ENCODE measurements at regions not wholly inside any gene's neighbourhood (a gene's known extent, or its start where the extent isn't known, plus 50 kb on each side); places are given as distances from the start of the nearest gene placed in this dataset.

- Histone ChIP-seq H3K27me3 (replicated peaks in 1 of 2; ENCODE audit: control insufficient read depth in 2 of 2, insufficient read depth in 2 of 2, low read length in 1 of 2) (no peaks in the 10 kb centered on the region), H3K36me3 (ENCODE audit: control insufficient read depth in 2 of 2, insufficient read depth in 2 of 2, low read length in 1 of 2) (peaks cover 2 to 6% of the 10 kb centered on the region in 2 experiments; a peak in 3 of 4 replicates), H3K4me1 (ENCODE audit: control insufficient read depth, insufficient read depth, low read length) (peaks cover 4% of the 10 kb centered on the region), H3K9me3 (replicated peaks; ENCODE audit: control insufficient read depth, insufficient read depth, low read length) (no peaks in the 10 kb centered on the region), H3K9ac (ENCODE audit: control insufficient read depth, insufficient read depth, low read length) (no peak overlapping the region), H4K20me1 (ENCODE audit: control insufficient read depth, insufficient read depth) (peaks cover 8% of the 10 kb centered on the region), H3K4me2 (ENCODE audit: control insufficient read depth, insufficient read depth) (no peak overlapping the region), H3K4me3 (no peak overlapping the region), H3K27ac (ENCODE audit: control insufficient read depth, insufficient read depth) (no peak overlapping the region), H3K79me2 (ENCODE audit: control insufficient read depth, insufficient read depth, low read length) (peaks cover 31% of the 10 kb centered on the region), H2AFZ (ENCODE audit: control insufficient read depth, low read depth, low read length) (no peak overlapping the region)
- RAD21 ChIA-PET (ENCODE audit: unreplicated experiment): no interaction called here
- FAIRE-seq: no peak
- TF ChIP-seq TAF1 (IDR thresholded peaks at IDR 0.05; ENCODE audit: borderline replicate concordance, low read depth, low read length) (no peak), NFYA (IDR thresholded peaks at IDR 0.05; ENCODE audit: borderline replicate concordance, low read depth, low read length) (no peak), CEBPZ (IDR thresholded peaks at IDR 0.05; ENCODE audit: low read depth, low read length) (no peak)
- TF ChIP-seq, protein P1, sequence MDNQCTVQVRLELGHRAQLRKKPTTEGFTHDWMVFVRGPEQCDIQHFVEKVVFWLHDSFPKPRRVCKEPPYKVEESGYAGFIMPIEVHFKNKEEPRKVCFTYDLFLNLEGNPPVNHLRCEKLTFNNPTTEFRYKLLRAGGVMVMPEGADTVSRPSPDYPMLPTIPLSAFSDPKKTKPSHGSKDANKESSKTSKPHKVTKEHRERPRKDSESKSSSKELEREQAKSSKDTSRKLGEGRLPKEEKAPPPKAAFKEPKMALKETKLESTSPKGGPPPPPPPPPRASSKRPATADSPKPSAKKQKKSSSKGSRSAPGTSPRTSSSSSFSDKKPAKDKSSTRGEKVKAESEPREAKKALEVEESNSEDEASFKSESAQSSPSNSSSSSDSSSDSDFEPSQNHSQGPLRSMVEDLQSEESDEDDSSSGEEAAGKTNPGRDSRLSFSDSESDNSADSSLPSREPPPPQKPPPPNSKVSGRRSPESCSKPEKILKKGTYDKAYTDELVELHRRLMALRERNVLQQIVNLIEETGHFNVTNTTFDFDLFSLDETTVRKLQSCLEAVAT (IDR thresholded peaks at IDR 0.05): no peak
- in situ Hi-C loops (cut with MboI) (no loop called here), intact Hi-C loops (cut with micrococcal nuclease; ENCODE audit: unreplicated experiment) (no loop called here)
- SMC1A ChIA-PET (ENCODE audit: uncharacterized antibody, unreplicated experiment): interaction anchor here (0.9 kb wide), 1 partner anchor 59 kb away, joined by 3 read pairs; no protein-coding TSS in a partner anchor
- WGBS (ENCODE audit: insufficient coverage, insufficient replicate concordance, low lambda C conversion rate, missing lambda C conversion rate): 86% methylated on average over 13 of the region's 14 CpGs
- POLR2A ChIA-PET: interaction anchor here (1.3 kb wide), 1 partner anchor 18 kb away, joined by 3 read pairs; no protein-coding TSS in a partner anchor
- ATAC-seq: no peak
- CTCF ChIA-PET: interaction anchor here (1.0 kb wide), 1 partner anchor 10 kb away, joined by 3 read pairs; no protein-coding TSS in a partner anchor
- TSS peak; percentile 27 for BruUV-seq (replicated peaks)
- DNase-seq (ENCODE audit: low read depth, low spot score): no peak
These were observed 63.0 kb downstream of the NCOR2 start for GRCh38 chr12:124504273-124505000.

Measured in GM12878 (cell line).